Muscle of arm (tissue), 1 donor: ENCODE measurements at regions not wholly inside any gene's neighbourhood (a gene's known extent, or its start where the extent isn't known, plus 50 kb on each side); places are given as distances from the start of the nearest gene placed in this dataset.

ENCODE experiments used
- DNase-seq: peaks from one replicate; pipeline ENCODE4 v3.0.0-alpha.2; 2013

GRCh38 chr6:153790048-153790447, 249.0 kb upstream of the OPRM1 start:
- DNase-seq, result peak; percentile 18

DNA sequence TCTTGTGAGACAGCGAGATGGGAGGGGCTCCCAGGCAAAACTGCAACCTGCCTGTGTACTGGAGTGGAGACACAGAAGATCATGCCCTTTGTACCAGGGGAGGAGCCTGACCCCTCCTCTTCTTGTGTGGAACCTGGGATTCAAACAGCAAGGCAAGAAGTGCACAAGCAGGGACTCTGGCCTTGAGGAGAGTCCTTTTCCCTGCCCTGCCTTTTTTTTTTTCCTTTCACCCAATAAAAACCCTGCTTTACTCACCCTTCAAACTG, 251.8 kb upstream of the OPRM1 start:
- DNase-seq, result no peak

- DNase-seq, result no peak
These were observed 257.7 kb upstream of the OPRM1 start for GRCh38 chr6:153781306-153781705.

DNA sequence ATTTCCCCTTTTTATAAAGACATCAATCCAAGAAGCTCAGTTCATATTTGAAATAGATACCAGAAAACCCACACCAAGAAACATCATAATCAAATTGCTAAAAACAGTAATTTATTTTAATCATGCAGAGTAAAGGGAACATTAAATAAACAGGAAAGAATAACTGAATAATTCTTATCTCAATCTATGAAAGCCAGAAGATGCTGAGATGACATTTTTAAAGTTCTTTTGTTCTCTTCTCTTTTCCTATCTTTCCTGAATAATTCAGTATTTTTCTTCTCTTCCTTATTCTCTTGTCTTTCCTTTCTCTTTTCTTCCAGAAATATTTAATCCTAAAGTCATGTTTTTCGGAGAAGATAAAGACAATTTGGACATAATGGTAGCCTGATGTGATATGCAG, 259.0 kb upstream of the OPRM1 start:
- DNase-seq, result no peak

DNA sequence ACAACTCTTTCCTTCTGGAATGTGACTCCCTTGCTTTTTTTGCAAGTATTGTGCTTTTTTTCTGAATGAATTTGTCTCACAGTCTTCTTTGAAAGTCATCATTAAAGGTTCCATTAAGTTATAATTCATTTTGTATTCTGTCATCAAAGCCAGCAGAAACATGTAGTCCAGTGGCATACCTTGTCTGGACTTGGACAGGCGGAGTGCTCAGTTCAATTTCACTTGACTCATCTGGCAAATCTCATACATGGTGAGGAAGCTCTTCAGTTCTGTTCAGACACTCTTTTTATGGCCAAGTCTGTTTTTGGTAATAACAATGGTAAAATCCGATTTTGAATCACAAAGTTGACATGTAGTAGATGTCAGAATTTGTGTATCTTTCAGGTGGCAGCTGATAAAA, 260.8 kb upstream of the OPRM1 start:
- DNase-seq, result no peak

DNA sequence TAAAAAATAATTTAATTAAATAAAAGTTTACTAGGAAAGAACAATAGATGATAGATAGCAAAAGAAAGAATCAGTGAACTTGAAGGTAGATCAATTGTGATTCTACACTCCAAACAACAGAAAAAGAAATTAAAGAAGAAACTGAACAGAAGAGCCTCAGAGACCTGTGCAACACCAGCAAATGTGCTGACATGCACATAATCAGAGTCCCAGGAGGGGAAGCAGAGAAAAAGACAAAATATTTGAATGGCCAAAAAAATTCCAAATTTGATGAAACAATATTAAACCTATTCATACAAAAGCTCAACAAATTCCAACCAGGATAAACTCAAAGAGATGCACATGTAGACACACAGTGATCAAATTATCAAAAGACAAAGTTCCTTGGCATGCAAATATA, 267.5 kb upstream of the OPRM1 start:
- no peak for DNase-seq

DNA sequence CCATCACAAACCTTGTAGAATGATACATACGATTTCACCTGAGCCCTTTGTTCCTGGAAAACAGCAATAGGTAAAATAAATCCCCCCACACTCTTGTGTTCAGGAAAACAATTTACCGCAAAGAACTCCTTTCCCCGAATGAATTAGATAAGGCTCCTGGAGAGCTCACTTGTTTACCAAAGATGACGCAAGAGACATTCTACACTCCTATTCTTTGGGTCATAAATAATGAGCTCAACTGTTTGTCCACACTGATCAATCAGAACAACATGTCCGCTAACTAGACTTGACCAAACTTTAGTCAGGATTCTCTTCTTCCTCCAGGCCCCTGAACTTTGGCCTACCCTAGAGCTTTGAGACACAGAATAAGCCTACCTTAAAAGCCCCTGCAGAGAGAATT, 271.9 kb upstream of the OPRM1 start:
- no peak for DNase-seq

GRCh38 chr6:153758516-153758915, 280.5 kb upstream of the OPRM1 start:
- DNase-seq, result no peak

DNA sequence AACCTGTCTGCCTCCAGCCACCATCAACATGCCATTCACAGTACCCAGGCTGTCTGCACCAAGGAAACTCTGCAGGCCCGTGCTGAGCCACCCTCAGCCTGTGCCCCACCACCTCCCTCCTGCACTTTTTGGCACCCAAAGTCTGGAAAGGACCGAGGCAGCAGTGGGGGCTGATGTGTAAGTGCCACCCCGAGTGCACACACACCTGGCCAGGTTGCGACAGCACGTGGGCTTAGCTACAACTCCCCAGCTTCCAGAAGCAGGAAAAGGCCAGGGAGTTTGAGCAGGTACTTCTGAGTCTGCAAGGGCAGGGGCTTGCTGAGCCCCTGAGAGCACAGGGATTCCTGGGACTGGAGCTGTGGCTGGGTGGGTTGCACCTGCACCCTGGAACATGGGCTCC, 303.3 kb upstream of the OPRM1 start:
- no peak for DNase-seq

- no peak for DNase-seq
These were observed 309.9 kb upstream of the OPRM1 start for GRCh38 chr6:153729189-153729588.

GRCh38 chr6:153727885-153728284, 311.2 kb upstream of the OPRM1 start:
- DNase-seq, result no peak

DNA sequence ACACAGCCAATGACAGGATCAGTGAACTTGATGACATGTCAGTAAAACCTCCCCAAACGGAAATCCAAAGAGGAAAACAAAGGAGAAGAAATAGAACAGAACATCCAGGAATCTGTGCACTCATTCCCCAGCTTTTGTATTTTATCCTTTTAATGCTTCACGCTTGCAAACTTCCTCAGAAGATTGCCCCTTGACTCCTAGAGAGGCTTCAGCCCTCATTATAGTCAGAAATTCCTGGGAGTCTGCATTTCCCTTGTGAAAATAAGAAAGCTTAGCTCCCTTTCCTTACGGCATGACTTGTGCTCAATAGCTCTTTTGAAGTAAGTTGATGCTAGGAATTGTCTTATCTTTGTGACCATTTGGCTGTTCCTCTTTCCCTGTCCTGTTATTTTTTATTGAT, 313.6 kb upstream of the OPRM1 start:
- DNase-seq, result no peak

GRCh38 chr6:153720732-153721131, 318.3 kb upstream of the OPRM1 start:
- no peak for DNase-seq

GRCh38 chr6:153705429-153705828, 333.6 kb upstream of the OPRM1 start:
- no peak for DNase-seq

GRCh38 chr6:153702671-153703070, 336.4 kb upstream of the OPRM1 start:
- no peak for DNase-seq

DNA sequence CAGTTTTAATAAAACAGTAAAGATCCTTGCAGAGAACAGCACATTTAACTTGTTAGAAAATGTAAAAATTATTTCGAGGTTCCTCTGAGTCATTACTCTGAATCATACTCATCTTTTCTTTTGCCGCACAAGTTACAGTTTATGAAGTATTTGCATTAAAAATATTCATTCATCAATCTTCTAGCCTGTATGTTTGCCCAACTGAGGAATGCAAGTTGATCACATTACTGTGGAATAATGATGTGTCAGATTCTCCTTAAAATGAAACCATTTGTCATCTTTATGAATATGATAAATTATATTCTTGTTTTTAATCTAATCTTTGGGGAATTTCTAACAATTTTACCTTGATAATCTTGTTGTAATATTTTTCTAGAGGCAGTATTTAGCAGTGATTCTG, 340.4 kb upstream of the OPRM1 start:
- no peak for DNase-seq

GRCh38 chr6:153698001-153698400, 341.0 kb upstream of the OPRM1 start:
- no peak for DNase-seq

DNA sequence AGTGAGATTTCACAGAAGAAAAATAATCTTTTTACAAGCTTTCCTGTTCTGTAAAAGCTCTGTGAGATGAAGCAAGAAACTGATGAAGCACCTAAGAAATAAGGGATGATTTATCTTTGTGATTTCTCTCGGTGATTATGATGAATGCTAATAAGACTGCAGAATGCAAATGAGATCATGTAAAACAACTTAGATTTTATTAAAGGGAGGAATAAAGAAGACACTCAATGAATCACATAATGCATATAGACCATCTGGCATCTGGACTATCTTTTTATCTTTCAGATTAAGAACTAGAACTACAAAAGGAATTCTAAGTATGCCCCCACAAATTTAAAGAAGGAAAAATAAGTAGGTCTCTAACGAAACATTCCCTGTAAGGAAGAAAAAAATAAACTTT, 361.5 kb upstream of the OPRM1 start:
- no peak for DNase-seq

DNA sequence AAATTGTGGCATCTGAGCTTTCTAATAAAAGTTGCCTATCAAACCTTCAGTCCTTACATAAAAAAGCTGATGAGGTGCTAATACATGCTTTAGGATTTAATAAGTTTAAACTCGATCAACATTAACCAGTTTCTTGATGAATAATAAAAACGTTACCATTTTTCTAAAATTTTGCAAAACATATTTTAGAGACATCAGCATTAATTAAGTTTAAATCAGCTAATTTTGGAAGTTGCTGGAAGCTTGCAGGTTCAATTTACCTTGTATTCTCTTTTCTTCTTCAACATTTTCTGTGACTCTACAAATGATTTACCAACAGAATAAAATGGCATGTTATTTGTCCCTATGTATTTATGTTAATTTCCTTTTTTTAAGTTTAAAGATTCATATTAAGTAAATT, 365.3 kb upstream of the OPRM1 start:
- no peak for DNase-seq

- DNase-seq, result no peak
These were observed 365.8 kb upstream of the OPRM1 start for GRCh38 chr6:153673225-153673624.

DNA sequence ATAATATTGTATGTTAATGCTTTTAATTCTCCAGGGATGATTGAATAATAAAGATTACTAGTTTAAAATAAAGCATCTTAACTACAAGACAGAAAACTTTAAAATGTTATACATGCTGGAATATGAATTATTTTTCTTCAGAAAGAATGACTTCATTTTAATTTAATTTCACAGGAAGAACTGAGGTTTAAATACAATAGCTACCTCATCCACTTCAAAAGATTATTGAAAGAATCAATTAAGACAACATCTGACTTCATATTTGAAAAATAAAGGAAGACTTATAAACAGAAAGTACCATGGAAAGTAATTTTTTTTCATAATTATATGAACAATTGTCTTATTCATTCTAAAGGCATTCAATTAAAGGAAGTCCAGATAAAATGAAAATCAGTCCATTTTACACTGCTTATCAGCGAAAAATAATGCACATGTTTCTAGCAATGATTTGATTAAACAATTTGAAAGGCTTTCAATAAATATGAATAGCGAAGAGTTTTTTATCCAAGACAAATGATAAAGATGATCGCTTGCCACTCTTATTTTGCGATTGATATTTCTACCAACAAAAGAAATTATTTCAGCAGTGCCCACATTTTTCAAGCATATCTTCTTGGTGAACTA, 368.5 kb upstream of the OPRM1 start:
- no peak for DNase-seq

GRCh38 chr6:153668758-153669157, 370.3 kb upstream of the OPRM1 start:
- DNase-seq, result no peak

GRCh38 chr6:153662982-153663381, 376.1 kb upstream of the OPRM1 start:
- DNase-seq, result no peak

- no peak for DNase-seq
These were observed 393.7 kb upstream of the OPRM1 start for GRCh38 chr6:153645326-153645725.

GRCh38 chr6:153644000-153644399, 395.0 kb upstream of the OPRM1 start:
- DNase-seq, result no peak
